SK-N-SH (cell line): ENCODE measurements at regions not wholly inside any gene's neighbourhood (a gene's known extent, or its start where the extent isn't known, plus 50 kb on each side); places are given as distances from the start of the nearest gene placed in this dataset.

Experiments
- CHD2 ChIP-seq: fragments of 150-350 bp; IDR thresholded peaks from 2 replicates; pipeline ENCODE4 v1.6.1; 2018; ENCODE audit warnings: low read length; ENCODE audit not compliant: partially characterized antibody
- ELF1 ChIP-seq: IDR thresholded peaks from 2 replicates; pipeline ENCODE4 v1.4.0; 2012
- EP300 ChIP-seq, 2 experiments: IDR thresholded peaks; 2 replicates each; pipeline versions ENCODE4 v1.4.0 to v1.6.1; 2012; ENCODE audit warnings: borderline replicate concordance in 1 of 2, low read depth in 1 of 2, low read length in 1 of 2
- EZH2phosphoT487 ChIP-seq: fragments of 200-600 bp; sonication (generic); IDR thresholded peaks from 2 replicates; pipeline ENCODE4 v1.6.1; 2017; ENCODE audit warnings: low read depth, mixed run types, mild to moderate bottlenecking, antibody characterized with exemption, moderate library complexity, borderline replicate concordance
- FOXM1 ChIP-seq: IDR thresholded peaks from 2 replicates; pipeline ENCODE4 v1.4.0; 2012; ENCODE audit warnings: low read depth, mild to moderate bottlenecking
- GABPA ChIP-seq: IDR thresholded peaks from 2 replicates; pipeline ENCODE4 v1.4.0; 2012; ENCODE audit warnings: low read depth, mild to moderate bottlenecking
- MXI1 ChIP-seq: IDR thresholded peaks from 2 replicates; pipeline ENCODE4 v1.6.1; 2012; ENCODE audit warnings: mild to moderate bottlenecking, low read depth, low read length, improper control_type of control experiment
- SIN3A ChIP-seq: IDR thresholded peaks from 2 replicates; pipeline ENCODE4 v1.6.1; 2012; ENCODE audit warnings: low read depth, mild to moderate bottlenecking, low read length, moderate library complexity, borderline replicate concordance
- SMC3 ChIP-seq: IDR thresholded peaks from 2 replicates; pipeline ENCODE4 v1.6.1; 2012; ENCODE audit warnings: low read depth, low read length, improper control_type of control experiment
- TCF12 ChIP-seq: IDR thresholded peaks from 2 replicates; pipeline ENCODE4 v1.4.0; 2012
- YY1 ChIP-seq: IDR thresholded peaks from 2 replicates; pipeline ENCODE4 v1.4.0; 2012; ENCODE audit warnings: low read depth, mild to moderate bottlenecking
- TF ChIP-seq, protein P1 (sequence below): fragments of 200-600 bp; sonication (generic); IDR thresholded peaks from 2 replicates; pipeline ENCODE4 v1.6.1; 2017; ENCODE audit warnings: antibody characterized with exemption, mild to moderate bottlenecking, moderate library complexity
- TF ChIP-seq, protein P2 (sequence below): IDR thresholded peaks from 2 replicates; pipeline ENCODE4 v1.4.0; 2012; ENCODE audit warnings: low read depth, borderline replicate concordance
- TF ChIP-seq, protein P3 (sequence below): IDR thresholded peaks from 2 replicates; pipeline ENCODE4 v1.6.1; 2012; ENCODE audit warnings: mild to moderate bottlenecking, low read depth, low read length, moderate library complexity

DNA sequence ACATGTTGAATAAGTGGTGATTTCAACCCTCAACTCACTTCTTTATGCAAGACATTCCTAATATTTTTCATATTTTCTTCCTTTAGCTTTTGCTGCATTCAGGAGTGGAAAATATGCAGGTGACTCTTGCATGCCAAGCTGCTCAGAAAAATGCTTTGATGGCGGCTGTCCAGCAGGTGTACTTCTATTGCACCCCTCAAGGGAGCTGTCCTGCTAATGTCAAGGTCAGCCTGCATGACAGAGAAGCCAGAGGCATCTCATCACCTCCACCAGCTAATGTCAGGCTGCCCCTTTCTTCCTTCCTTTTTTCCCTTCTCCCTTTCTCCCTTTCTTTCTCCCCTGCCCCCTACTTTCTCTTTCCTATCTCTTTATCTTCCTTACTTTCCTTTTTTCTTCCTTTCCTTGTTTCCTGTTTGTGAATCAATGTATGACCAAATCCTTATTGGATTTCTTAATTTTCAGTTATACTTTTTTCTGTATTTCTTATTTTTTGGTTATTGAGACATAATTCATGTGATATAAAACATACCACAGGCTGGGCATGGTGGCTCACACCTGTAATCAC, 112.2 kb downstream of the CD164 start:
- TF ChIP-seq EZH2phosphoT487: no peak
- TF ChIP-seq MXI1: no peak
- TF ChIP-seq, protein P1, sequence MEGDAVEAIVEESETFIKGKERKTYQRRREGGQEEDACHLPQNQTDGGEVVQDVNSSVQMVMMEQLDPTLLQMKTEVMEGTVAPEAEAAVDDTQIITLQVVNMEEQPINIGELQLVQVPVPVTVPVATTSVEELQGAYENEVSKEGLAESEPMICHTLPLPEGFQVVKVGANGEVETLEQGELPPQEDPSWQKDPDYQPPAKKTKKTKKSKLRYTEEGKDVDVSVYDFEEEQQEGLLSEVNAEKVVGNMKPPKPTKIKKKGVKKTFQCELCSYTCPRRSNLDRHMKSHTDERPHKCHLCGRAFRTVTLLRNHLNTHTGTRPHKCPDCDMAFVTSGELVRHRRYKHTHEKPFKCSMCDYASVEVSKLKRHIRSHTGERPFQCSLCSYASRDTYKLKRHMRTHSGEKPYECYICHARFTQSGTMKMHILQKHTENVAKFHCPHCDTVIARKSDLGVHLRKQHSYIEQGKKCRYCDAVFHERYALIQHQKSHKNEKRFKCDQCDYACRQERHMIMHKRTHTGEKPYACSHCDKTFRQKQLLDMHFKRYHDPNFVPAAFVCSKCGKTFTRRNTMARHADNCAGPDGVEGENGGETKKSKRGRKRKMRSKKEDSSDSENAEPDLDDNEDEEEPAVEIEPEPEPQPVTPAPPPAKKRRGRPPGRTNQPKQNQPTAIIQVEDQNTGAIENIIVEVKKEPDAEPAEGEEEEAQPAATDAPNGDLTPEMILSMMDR: no peak
- no peak for TF ChIP-seq ELF1
- TF ChIP-seq TCF12: no peak
- TF ChIP-seq FOXM1: no peak
- no peak for TF ChIP-seq GABPA
- TF ChIP-seq, protein P2, sequence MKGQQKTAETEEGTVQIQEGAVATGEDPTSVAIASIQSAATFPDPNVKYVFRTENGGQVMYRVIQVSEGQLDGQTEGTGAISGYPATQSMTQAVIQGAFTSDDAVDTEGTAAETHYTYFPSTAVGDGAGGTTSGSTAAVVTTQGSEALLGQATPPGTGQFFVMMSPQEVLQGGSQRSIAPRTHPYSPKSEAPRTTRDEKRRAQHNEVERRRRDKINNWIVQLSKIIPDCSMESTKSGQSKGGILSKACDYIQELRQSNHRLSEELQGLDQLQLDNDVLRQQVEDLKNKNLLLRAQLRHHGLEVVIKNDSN: no peak
- no peak for TF ChIP-seq CHD2
- TF ChIP-seq, protein P3, sequence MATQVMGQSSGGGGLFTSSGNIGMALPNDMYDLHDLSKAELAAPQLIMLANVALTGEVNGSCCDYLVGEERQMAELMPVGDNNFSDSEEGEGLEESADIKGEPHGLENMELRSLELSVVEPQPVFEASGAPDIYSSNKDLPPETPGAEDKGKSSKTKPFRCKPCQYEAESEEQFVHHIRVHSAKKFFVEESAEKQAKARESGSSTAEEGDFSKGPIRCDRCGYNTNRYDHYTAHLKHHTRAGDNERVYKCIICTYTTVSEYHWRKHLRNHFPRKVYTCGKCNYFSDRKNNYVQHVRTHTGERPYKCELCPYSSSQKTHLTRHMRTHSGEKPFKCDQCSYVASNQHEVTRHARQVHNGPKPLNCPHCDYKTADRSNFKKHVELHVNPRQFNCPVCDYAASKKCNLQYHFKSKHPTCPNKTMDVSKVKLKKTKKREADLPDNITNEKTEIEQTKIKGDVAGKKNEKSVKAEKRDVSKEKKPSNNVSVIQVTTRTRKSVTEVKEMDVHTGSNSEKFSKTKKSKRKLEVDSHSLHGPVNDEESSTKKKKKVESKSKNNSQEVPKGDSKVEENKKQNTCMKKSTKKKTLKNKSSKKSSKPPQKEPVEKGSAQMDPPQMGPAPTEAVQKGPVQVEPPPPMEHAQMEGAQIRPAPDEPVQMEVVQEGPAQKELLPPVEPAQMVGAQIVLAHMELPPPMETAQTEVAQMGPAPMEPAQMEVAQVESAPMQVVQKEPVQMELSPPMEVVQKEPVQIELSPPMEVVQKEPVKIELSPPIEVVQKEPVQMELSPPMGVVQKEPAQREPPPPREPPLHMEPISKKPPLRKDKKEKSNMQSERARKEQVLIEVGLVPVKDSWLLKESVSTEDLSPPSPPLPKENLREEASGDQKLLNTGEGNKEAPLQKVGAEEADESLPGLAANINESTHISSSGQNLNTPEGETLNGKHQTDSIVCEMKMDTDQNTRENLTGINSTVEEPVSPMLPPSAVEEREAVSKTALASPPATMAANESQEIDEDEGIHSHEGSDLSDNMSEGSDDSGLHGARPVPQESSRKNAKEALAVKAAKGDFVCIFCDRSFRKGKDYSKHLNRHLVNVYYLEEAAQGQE: no peak
- no peak for TF ChIP-seq YY1
- TF ChIP-seq SMC3: no peak
- TF ChIP-seq EP300 (IDR thresholded peaks at IDR 0.05; ENCODE audit: borderline replicate concordance in 1 of 2, low read depth in 1 of 2, low read length in 1 of 2): no peak
- TF ChIP-seq SIN3A: no peak
